ENCODE measurements at regions not wholly inside any gene's neighbourhood (a gene's known extent, or its start where the extent isn't known, plus 50 kb on each side); places are given as distances from the start of the nearest gene placed in this dataset.

DNA sequence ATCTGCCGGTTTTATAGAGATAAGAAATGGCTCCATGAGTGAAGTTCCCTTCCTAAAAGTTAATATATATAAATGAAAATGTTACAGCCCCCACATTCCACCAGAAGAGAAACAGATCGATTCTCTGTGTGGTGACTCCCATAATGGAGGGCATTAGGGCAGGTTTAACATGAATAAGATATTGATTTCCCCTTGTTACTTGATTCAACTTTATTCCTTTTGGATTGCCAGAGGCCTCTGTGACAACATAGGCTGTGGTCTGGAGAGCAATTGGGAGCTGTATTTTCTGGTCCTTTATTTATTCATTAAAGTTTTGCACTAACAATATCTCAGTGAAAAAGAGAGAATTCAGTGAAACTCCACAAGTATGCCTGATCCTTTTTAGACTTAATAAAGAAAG lies 125.2 kb upstream of the CCDC196 start:
- H3F3A ChIP-seq (replicated peaks; ENCODE audit: insufficient read depth): no peaks in the 10 kb centered on the region
- 28% methylated on average over 2 of the region's 2 CpGs for WGBS (ENCODE audit: low lambda C conversion rate)
- no peaks in the 10 kb centered on the region for H3K79me2 ChIP-seq (ENCODE audit: insufficient read depth)
- no peaks in the 10 kb centered on the region for H3K27me3 ChIP-seq (ENCODE audit: insufficient read depth)
- TF ChIP-seq TAF1 (IDR thresholded peaks at IDR 0.05; ENCODE audit: borderline replicate concordance, low read depth, low read length): no peak
- TF ChIP-seq FOXM1 (IDR thresholded peaks at IDR 0.05; ENCODE audit: low read depth): no peak
- TF ChIP-seq RFX5 (IDR thresholded peaks at IDR 0.05; ENCODE audit: low read length): no peak
- no peak for TF ChIP-seq FOSL2 (IDR thresholded peaks at IDR 0.05; ENCODE audit: borderline replicate concordance, low read depth)
- TF ChIP-seq, protein P1, sequence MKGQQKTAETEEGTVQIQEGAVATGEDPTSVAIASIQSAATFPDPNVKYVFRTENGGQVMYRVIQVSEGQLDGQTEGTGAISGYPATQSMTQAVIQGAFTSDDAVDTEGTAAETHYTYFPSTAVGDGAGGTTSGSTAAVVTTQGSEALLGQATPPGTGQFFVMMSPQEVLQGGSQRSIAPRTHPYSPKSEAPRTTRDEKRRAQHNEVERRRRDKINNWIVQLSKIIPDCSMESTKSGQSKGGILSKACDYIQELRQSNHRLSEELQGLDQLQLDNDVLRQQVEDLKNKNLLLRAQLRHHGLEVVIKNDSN (IDR thresholded peaks at IDR 0.05; ENCODE audit: borderline replicate concordance, low read depth): no peak
- TF ChIP-seq SIN3A (IDR thresholded peaks at IDR 0.05; ENCODE audit: borderline replicate concordance, low read depth, low read length): no peak
- no peak for TF ChIP-seq RAD21 (IDR thresholded peaks at IDR 0.05; ENCODE audit: low read length)
- no peak for TF ChIP-seq RXRA (IDR thresholded peaks at IDR 0.05; ENCODE audit: borderline replicate concordance, low read depth)
- H3K9ac ChIP-seq: no peak overlapping the region
- CTCF ChIA-PET: interaction anchor here (0.6 to 4.4 kb wide), 5 partner anchors 10 to 916 kb away, joined by 3 to 41 read pairs (median 12); no protein-coding TSS in a partner anchor
- H4K20me1 ChIP-seq (ENCODE audit: insufficient read depth): no peaks in the 10 kb centered on the region
- H3K9me2 ChIP-seq: no peaks in the 10 kb centered on the region
- POLR2A ChIA-PET: no interaction called here
- H3K4me2 ChIP-seq: no peak overlapping the region
- no peak overlapping the region for H3K27ac ChIP-seq (ENCODE audit: low read depth in 2 of 2, low read length in 1 of 2)
- no peaks in the 10 kb centered on the region for H3K36me3 ChIP-seq (replicated peaks in 1 of 2; ENCODE audit: control insufficient read depth in 1 of 2, insufficient read depth in 2 of 2, low read length in 1 of 2)
- H2AFZ ChIP-seq (ENCODE audit: low read depth): no peak overlapping the region
- no peaks in the 10 kb centered on the region for H3K9me3 ChIP-seq
- no peak for DNase-seq
- peaks cover 0 to 2% of the 10 kb centered on the region in 2 experiments; a peak in 1 of 4 replicates for H3K4me1 ChIP-seq (ENCODE audit: control insufficient read depth in 1 of 2, insufficient read depth in 2 of 2, low read depth in 1 of 2, low read length in 1 of 2)
- H3K4me3 ChIP-seq (ENCODE audit: low read depth in 2 of 2, low read length in 1 of 2): no peak overlapping the region

DNA sequence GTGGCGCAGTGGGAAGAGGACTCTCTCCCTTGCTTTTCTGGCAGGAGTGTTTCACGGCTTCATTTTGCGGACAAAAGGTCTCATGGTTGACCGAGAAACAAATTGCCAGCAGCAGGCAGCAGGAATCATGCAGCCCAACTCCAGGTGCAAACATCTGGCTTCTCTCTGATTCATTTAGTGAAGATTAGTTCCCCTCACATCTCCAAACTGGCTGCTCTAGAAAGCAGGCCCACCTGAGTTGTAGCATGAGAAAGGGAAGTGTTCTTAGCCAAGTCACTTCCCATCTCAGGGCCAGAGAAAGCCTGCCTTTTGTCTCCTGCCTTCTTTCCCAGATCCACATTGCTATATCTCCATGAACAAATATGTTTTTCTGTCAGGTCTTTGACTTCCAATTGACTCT lies 120.8 kb upstream of the CCDC196 start:
- DNase-seq: no peak
- Histone ChIP-seq H3K36me3 (replicated peaks in 1 of 2; ENCODE audit: control insufficient read depth in 1 of 2, insufficient read depth in 2 of 2, low read length in 1 of 2) (no peaks in the 10 kb centered on the region), H3K79me2 (ENCODE audit: insufficient read depth) (no peaks in the 10 kb centered on the region), H3K4me3 (ENCODE audit: low read depth in 2 of 2, low read length in 1 of 2) (no peak overlapping the region), H3K9me3 (no peaks in the 10 kb centered on the region), H3K9ac (no peak overlapping the region), H3F3A (replicated peaks; ENCODE audit: insufficient read depth) (no peaks in the 10 kb centered on the region), H3K27ac (ENCODE audit: low read depth in 2 of 2, low read length in 1 of 2) (no peak overlapping the region), H4K20me1 (ENCODE audit: insufficient read depth) (no peaks in the 10 kb centered on the region), H3K4me1 (ENCODE audit: control insufficient read depth in 1 of 2, insufficient read depth in 2 of 2, low read depth in 1 of 2, low read length in 1 of 2) (peaks cover 0 to 2% of the 10 kb centered on the region in 2 experiments; a peak in 1 of 4 replicates), H3K4me2 (no peak overlapping the region), H2AFZ (ENCODE audit: low read depth) (no peak overlapping the region), H3K9me2 (no peaks in the 10 kb centered on the region), H3K27me3 (ENCODE audit: insufficient read depth) (no peaks in the 10 kb centered on the region)
- 62% methylated on average over 4 of the region's 4 CpGs for WGBS (ENCODE audit: low lambda C conversion rate)
- POLR2A ChIA-PET: no interaction called here
- CTCF ChIA-PET: no interaction called here
- TF ChIP-seq SIN3A (IDR thresholded peaks at IDR 0.05; ENCODE audit: borderline replicate concordance, low read depth, low read length) (no peak), ELF1 (IDR thresholded peaks at IDR 0.05) (no peak), NFIC (IDR thresholded peaks at IDR 0.05; ENCODE audit: borderline replicate concordance) (no peak), RAD21 (IDR thresholded peaks at IDR 0.05; ENCODE audit: low read length) (no peak), GATA2 (CRISPR knock-in tag; IDR thresholded peaks at IDR 0.05) (no peak), YY1 (IDR thresholded peaks at IDR 0.05; ENCODE audit: low read depth) (no peak), EP300 (IDR thresholded peaks at IDR 0.05; ENCODE audit: borderline replicate concordance in 1 of 2, low read depth in 1 of 2, low read length in 1 of 2) (no peak), FOXJ3 (CRISPR knock-in tag; IDR thresholded peaks at IDR 0.05) (no peak), FOXM1 (IDR thresholded peaks at IDR 0.05; ENCODE audit: low read depth) (no peak), NRF1 (IDR thresholded peaks at IDR 0.05; ENCODE audit: low read depth, low read length) (no peak), POLR2AphosphoS5 (IDR thresholded peaks at IDR 0.05; ENCODE audit: low read depth, low read length) (no peak), TEAD4 (IDR thresholded peaks at IDR 0.05; ENCODE audit: borderline replicate concordance, insufficient read depth) (no peak)
- TF ChIP-seq, protein P2, sequence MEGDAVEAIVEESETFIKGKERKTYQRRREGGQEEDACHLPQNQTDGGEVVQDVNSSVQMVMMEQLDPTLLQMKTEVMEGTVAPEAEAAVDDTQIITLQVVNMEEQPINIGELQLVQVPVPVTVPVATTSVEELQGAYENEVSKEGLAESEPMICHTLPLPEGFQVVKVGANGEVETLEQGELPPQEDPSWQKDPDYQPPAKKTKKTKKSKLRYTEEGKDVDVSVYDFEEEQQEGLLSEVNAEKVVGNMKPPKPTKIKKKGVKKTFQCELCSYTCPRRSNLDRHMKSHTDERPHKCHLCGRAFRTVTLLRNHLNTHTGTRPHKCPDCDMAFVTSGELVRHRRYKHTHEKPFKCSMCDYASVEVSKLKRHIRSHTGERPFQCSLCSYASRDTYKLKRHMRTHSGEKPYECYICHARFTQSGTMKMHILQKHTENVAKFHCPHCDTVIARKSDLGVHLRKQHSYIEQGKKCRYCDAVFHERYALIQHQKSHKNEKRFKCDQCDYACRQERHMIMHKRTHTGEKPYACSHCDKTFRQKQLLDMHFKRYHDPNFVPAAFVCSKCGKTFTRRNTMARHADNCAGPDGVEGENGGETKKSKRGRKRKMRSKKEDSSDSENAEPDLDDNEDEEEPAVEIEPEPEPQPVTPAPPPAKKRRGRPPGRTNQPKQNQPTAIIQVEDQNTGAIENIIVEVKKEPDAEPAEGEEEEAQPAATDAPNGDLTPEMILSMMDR (IDR thresholded peaks at IDR 0.05): no peak
- TF ChIP-seq, protein P3, sequence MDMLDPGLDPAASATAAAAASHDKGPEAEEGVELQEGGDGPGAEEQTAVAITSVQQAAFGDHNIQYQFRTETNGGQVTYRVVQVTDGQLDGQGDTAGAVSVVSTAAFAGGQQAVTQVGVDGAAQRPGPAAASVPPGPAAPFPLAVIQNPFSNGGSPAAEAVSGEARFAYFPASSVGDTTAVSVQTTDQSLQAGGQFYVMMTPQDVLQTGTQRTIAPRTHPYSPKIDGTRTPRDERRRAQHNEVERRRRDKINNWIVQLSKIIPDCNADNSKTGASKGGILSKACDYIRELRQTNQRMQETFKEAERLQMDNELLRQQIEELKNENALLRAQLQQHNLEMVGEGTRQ (IDR thresholded peaks at IDR 0.05; ENCODE audit: borderline replicate concordance, low read depth, low read length): no peak

All from SK-N-SH (cell line).